KMS-11 (cell line): ENCODE measurements at regions not wholly inside any gene's neighbourhood (a gene's known extent, or its start where the extent isn't known, plus 50 kb on each side); places are given as distances from the start of the nearest gene placed in this dataset.

Experiments
- H2AFZ ChIP-seq: fragments of 200-600 bp; sonication (generic); 2 replicates; pipeline ENCODE4 v1.6.1; 2016; ENCODE audit warnings: antibody characterized with exemption, mixed run types, low read depth
- H3K27ac ChIP-seq: fragments of 200-600 bp; sonication (generic); 2 replicates; pipeline ENCODE4 v1.6.1; 2016; ENCODE audit warnings: mild to moderate bottlenecking, mixed run types
- H3K27me3 ChIP-seq: fragments of 200-600 bp; sonication (generic); 2 replicates; pipeline ENCODE4 v1.6.1; 2017; ENCODE audit warnings: mild to moderate bottlenecking, low read depth, mixed run types, moderate library complexity; ENCODE audit not compliant: insufficient read depth
- H3K36me3 ChIP-seq: fragments of 200-600 bp; sonication (generic); 2 replicates; pipeline ENCODE4 v1.6.1; 2017; ENCODE audit warnings: mild to moderate bottlenecking, mixed run types; ENCODE audit not compliant: insufficient read depth
- H3K4me1 ChIP-seq: fragments of 200-600 bp; sonication (generic); 2 replicates; pipeline ENCODE4 v1.6.1; 2016; ENCODE audit warnings: mild to moderate bottlenecking, low read depth, mixed run types; ENCODE audit not compliant: poor library complexity, severe bottlenecking
- H3K4me2 ChIP-seq: fragments of 200-600 bp; sonication (generic); 2 replicates; pipeline ENCODE4 v1.7.0; 2016; ENCODE audit warnings: mild to moderate bottlenecking, mixed run types
- H3K4me3 ChIP-seq: fragments of 200-600 bp; sonication (generic); IDR thresholded peaks from 2 replicates; pipeline ENCODE4 v1.6.1; 2017; ENCODE audit warnings: low read depth, low read length, mixed read lengths; ENCODE audit not compliant: insufficient read depth
- H3K79me2 ChIP-seq: fragments of 200-600 bp; sonication (generic); 2 replicates; pipeline ENCODE4 v1.6.1; 2016; ENCODE audit warnings: low read depth, mixed run types; ENCODE audit not compliant: insufficient read depth
- H3K9ac ChIP-seq: fragments of 200-600 bp; sonication (generic); 2 replicates; pipeline ENCODE4 v1.6.1; 2016; ENCODE audit warnings: mild to moderate bottlenecking, mixed run types
- H4K20me1 ChIP-seq: fragments of 200-600 bp; sonication (generic); 2 replicates; pipeline ENCODE4 v1.6.1; 2016; ENCODE audit warnings: mild to moderate bottlenecking, mixed run types; ENCODE audit not compliant: insufficient read depth
- TF ChIP-seq, protein P1 (sequence below): fragments of 200-600 bp; sonication (generic); conservative IDR thresholded peaks from 2 replicates; pipeline ENCODE4 v1.6.1; 2017; ENCODE audit warnings: low read depth, mild to moderate bottlenecking, antibody characterized with exemption, low read length, moderate library complexity, mixed read lengths

DNA sequence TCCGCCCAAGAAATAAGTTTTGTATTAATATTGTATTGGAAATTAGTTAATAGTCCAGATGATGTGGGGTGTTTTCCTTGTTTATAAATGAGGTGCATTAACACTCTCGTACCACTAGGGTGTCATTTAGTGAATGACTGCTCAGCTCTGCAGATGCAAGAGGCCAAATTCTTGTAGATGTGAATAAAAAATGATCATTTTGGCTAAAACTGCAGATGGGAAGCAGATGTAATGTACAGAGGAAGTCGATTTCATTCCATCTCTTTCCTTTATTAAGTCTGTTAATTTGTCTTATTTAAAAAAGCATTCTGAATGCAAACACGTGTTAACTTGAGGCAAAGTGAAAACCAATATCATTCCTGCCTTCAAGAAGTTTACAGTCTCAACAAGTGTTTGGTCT, 108.1 kb downstream of the DHX15 start:
- H3K27me3 ChIP-seq: no peaks in the 10 kb centered on the region
- H3K79me2 ChIP-seq: no peaks in the 10 kb centered on the region
- no peak overlapping the region for H2AFZ ChIP-seq
- H3K36me3 ChIP-seq: no peaks in the 10 kb centered on the region
- no peaks in the 10 kb centered on the region for H3K4me1 ChIP-seq
- no peaks in the 10 kb centered on the region for H4K20me1 ChIP-seq
- no peak overlapping the region for H3K27ac ChIP-seq
- no peak overlapping the region for H3K4me3 ChIP-seq
- H3K9ac ChIP-seq: no peak overlapping the region
- H3K4me2 ChIP-seq: no peak overlapping the region
- TF ChIP-seq, protein P1, sequence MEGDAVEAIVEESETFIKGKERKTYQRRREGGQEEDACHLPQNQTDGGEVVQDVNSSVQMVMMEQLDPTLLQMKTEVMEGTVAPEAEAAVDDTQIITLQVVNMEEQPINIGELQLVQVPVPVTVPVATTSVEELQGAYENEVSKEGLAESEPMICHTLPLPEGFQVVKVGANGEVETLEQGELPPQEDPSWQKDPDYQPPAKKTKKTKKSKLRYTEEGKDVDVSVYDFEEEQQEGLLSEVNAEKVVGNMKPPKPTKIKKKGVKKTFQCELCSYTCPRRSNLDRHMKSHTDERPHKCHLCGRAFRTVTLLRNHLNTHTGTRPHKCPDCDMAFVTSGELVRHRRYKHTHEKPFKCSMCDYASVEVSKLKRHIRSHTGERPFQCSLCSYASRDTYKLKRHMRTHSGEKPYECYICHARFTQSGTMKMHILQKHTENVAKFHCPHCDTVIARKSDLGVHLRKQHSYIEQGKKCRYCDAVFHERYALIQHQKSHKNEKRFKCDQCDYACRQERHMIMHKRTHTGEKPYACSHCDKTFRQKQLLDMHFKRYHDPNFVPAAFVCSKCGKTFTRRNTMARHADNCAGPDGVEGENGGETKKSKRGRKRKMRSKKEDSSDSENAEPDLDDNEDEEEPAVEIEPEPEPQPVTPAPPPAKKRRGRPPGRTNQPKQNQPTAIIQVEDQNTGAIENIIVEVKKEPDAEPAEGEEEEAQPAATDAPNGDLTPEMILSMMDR: peak; percentile 51; the same call in 1 of the 2 replicates

DNA sequence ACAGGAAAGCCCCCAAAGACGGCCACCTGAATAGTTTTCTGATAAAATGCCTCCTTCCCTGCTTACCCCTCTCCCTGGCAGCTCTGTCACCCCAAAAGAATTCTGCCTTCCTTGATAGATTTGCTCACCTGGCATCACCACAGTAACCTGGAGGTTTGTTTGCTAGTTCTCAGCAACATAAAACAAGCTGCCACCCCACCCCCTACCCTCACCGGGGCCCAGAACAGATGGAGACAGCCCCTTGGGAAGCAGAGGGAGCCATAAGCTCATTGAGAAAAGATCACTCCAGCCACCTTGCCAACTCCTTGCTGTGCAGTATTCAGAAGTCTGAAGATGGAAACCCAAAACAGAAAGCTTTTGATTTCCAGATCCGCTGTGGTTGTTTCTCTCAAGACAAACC, 108.6 kb downstream of the DHX15 start:
- Histone ChIP-seq H3K27me3 (no peaks in the 10 kb centered on the region), H3K9ac (no peak overlapping the region), H2AFZ (no peak overlapping the region), H3K4me2 (no peak overlapping the region), H3K36me3 (no peaks in the 10 kb centered on the region), H4K20me1 (no peaks in the 10 kb centered on the region), H3K27ac (no peak overlapping the region), H3K79me2 (no peaks in the 10 kb centered on the region), H3K4me1 (no peaks in the 10 kb centered on the region), H3K4me3 (no peak overlapping the region)
- TF ChIP-seq, protein P1: no peak

DNA sequence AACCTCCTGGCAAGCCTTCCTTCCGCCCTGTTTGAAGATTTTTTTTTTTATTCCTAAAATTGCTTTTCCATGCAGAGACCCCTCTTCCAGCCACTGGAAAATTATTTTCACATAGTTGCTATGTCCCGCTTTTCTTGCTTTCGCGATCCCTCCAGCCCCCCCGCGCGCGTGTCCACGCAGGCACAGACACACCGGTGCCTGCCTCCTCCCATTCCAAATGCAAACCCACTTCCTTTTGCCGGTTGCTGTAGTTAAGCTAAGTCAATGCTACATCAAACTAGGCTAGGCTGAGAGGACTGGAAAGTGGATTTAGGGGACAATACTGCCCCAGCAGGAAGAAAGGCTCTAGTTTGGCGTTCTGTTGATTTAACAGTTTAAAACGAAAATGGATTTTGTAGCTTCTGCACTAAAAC, 111.0 kb downstream of the DHX15 start:
- H3K27me3 ChIP-seq: no peaks in the 10 kb centered on the region
- TF ChIP-seq, protein P1: peak; percentile 42
- H3K9ac ChIP-seq: peak overlapping the region; percentile 30; the same call in 1 of the 2 replicates
- peak overlapping the region; percentile 41 for H3K4me2 ChIP-seq
- H3K4me3 ChIP-seq: no peak overlapping the region
- no peak overlapping the region for H3K27ac ChIP-seq
- no peaks in the 10 kb centered on the region for H3K36me3 ChIP-seq
- H3K4me1 ChIP-seq: no peaks in the 10 kb centered on the region
- H2AFZ ChIP-seq: peak overlapping the region; percentile 93
- no peaks in the 10 kb centered on the region for H4K20me1 ChIP-seq
- H3K79me2 ChIP-seq: no peaks in the 10 kb centered on the region

DNA sequence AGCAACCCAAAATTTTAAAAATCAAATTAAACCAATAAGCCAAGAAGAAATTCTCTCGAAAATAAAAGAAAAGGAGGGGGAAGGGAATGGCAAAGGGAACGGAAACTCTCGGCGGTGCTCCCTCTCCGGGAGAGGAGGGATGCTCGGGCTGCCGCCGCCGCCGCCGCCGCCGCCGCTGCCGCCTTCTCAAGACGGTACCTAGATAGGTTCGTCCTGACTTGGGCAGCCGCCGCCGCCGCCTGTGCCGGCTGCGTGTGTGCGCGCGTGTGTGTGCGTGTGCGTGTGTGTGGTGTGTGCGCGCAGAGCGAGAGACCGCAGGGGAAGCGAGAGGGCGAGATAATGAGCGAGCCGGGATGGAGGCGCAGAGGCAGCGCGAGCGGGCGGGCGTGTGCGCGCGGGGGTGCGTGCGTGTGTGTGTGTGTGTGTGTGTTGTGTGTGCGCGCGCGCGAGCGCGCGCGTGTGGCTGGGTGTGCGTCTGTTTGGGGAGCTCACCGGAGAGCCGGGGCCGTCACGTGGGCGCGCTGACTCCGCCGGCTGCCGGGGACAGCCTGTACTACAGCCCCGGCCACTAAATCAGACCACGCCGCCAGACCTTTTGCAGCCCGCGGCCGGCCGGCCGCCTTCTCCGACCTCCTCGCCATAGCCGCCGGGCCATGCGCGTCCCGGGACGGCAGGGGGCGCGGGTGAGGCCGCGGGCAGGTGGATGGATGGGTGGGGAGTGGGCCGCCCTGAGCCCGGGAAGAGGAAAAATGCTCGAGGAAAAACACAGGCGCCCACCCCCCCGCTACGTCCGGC, 111.6 kb downstream of the DHX15 start:
- TF ChIP-seq, protein P1: peak; percentile 64; the same call in 1 of the 2 replicates
- H3K4me3 ChIP-seq: no peak overlapping the region
- no peaks in the 10 kb centered on the region for H4K20me1 ChIP-seq
- no peaks in the 10 kb centered on the region for H3K36me3 ChIP-seq
- H3K27ac ChIP-seq: no peak overlapping the region
- H3K27me3 ChIP-seq: no peaks in the 10 kb centered on the region
- H2AFZ ChIP-seq: peak overlapping the region; percentile 93
- no peaks in the 10 kb centered on the region for H3K4me1 ChIP-seq
- H3K79me2 ChIP-seq: no peaks in the 10 kb centered on the region
- peak overlapping the region; percentile 41 for H3K4me2 ChIP-seq
- peak overlapping the region; percentile 30; the same call in 1 of the 2 replicates for H3K9ac ChIP-seq
